CD4-positive, alpha-beta T cell (primary cell): ENCODE measurements at regions not wholly inside any gene's neighbourhood (a gene's known extent, or its start where the extent isn't known, plus 50 kb on each side); places are given as distances from the start of the nearest gene placed in this dataset.

Source experiments
- ATAC-seq: fragments of 200-7000 bp; cut with Tn5 transposase; one replicate; pipeline ENCODE4 v1.10.0; 2022; ENCODE audit warnings: mild to moderate bottlenecking; ENCODE audit not compliant: poor library complexity
- CTCF ChIA-PET: fragments of 350-600 bp; sonication (Branson Sonifier 250); formaldehyde crosslinking; loops from one replicate; lab custom pipeline; 2021; ENCODE audit warnings: antibody characterized with exemption, inconsistent platforms; lab: Charles Lee
- POLR2A ChIA-PET: fragments of 350-600 bp; sonication (Branson Sonifier 250); formaldehyde crosslinking; loops from one replicate; lab custom pipeline; 2021; ENCODE audit warnings: antibody characterized with exemption, inconsistent platforms; lab: Charles Lee
- DNase-seq, 14 experiments: peaks; one replicate each; pipeline ENCODE4 v3.0.0-alpha.2; 2013 to 2020; ENCODE audit warnings: mixed read lengths in 2 of 14
- H3K27ac ChIP-seq, 2 donors: one replicate each; pipeline versions ENCODE4 v1.5.1 to v1.7.0; 2013; ENCODE audit warnings: low read length in 2 of 2, low read depth in 1 of 2, mild to moderate bottlenecking in 1 of 2
- H3K27me3 ChIP-seq, 2 experiments: 1 replicate in 1 of 2; 2 replicates in 1 of 2; pipeline versions ENCODE4 v1.6.1 to v1.7.0; 2013; ENCODE audit warnings: low read length in 2 of 2, control low read depth in 1 of 2, mild to moderate bottlenecking in 1 of 2, moderate library complexity in 1 of 2; ENCODE audit not compliant: insufficient read depth in 2 of 2, control insufficient read depth in 1 of 2
- H3K36me3 ChIP-seq: one replicate; pipeline ENCODE4 v1.6.1; 2013; ENCODE audit warnings: low read length, control low read depth; ENCODE audit not compliant: insufficient read depth
- H3K4me1 ChIP-seq: one replicate; pipeline ENCODE4 v1.6.1; 2013; ENCODE audit warnings: low read length, control low read depth; ENCODE audit not compliant: insufficient read depth
- H3K4me3 ChIP-seq: one replicate; pipeline ENCODE4 v1.5.1; 2013; ENCODE audit warnings: mild to moderate bottlenecking, low read length, moderate library complexity
- H3K9me3 ChIP-seq, 2 experiments: 1 replicate in 1 of 2; 2 replicates in 1 of 2; pipeline versions ENCODE4 v1.6.1 to v1.7.0; 2013; ENCODE audit warnings: low read length in 2 of 2, mild to moderate bottlenecking in 2 of 2, control low read depth in 1 of 2, moderate library complexity in 1 of 2; ENCODE audit not compliant: control insufficient read depth in 1 of 2, insufficient read depth in 1 of 2
- H3K27ac Mint-ChIP-seq: one replicate; pipeline ENCODE4 v1.8.0; 2020; ENCODE audit warnings: mixed read lengths
- H3K27me3 Mint-ChIP-seq: one replicate; pipeline ENCODE4 v1.8.0; 2021; ENCODE audit warnings: mixed read lengths
- H3K36me3 Mint-ChIP-seq: one replicate; pipeline ENCODE4 v1.8.0; 2021; ENCODE audit warnings: low read depth, mixed read lengths
- H3K4me1 Mint-ChIP-seq: one replicate; pipeline ENCODE4 v1.8.0; 2021; ENCODE audit warnings: low read depth, mixed read lengths
- H3K4me3 Mint-ChIP-seq: one replicate; pipeline ENCODE4 v1.8.0; 2020; ENCODE audit warnings: mild to moderate bottlenecking, mixed read lengths
- H3K9me3 Mint-ChIP-seq: one replicate; pipeline ENCODE4 v1.8.0; 2020; ENCODE audit warnings: mixed read lengths
- CTCF ChIP-seq: fragments of 200-600 bp; IDR thresholded peaks from one replicate; pipeline ENCODE4 v1.8.0; 2022; ENCODE audit warnings: antibody characterized with exemption, mild to moderate bottlenecking
- intact Hi-C, 2 experiments: fragments of 100-400 bp; cut with DNase I in 1 of 2; cut with micrococcal nuclease in 1 of 2; formaldehyde crosslinking; loops; one replicate each; pipeline versions ENCODE4 v1.15.1 to v1.9.0; 2023 to 2025; cut with DNase I, micrococcal nuclease

GRCh38 chr6:22754061-22754460 lies 184.7 kb downstream of the HDGFL1 start:
- H3K4me1 ChIP-seq = no peaks in the 10 kb centered on the region
- ChIA-PET POLR2A (no interaction called here), CTCF (no interaction called here)
- H3K27me3 ChIP-seq = no peaks in the 10 kb centered on the region
- no peaks in the 10 kb centered on the region for H3K9me3 ChIP-seq
- TF ChIP-seq CTCF = no peak
- no peak for ATAC-seq
- Mint-ChIP-seq H3K9me3 (no peaks in the 10 kb centered on the region), H3K36me3 (no peaks in the 10 kb centered on the region), H3K4me1 (no peaks in the 10 kb centered on the region), H3K4me3 (no peak overlapping the region), H3K27me3 (no peaks in the 10 kb centered on the region), H3K27ac (no peak overlapping the region)
- intact Hi-C loops = loop anchor here in 1 of 2 experiments (10.0 kb wide), 1 partner anchor 251 kb away; no protein-coding TSS in a partner anchor
- no peak for DNase-seq
- H3K27ac ChIP-seq = no peak overlapping the region
- no peaks in the 10 kb centered on the region for H3K36me3 ChIP-seq
- no peak overlapping the region for H3K4me3 ChIP-seq

GRCh38 chr6:22755605-22756004 lies 186.2 kb downstream of the HDGFL1 start:
- Histone ChIP-seq H3K27ac (no peak overlapping the region), H3K4me1 (no peaks in the 10 kb centered on the region), H3K9me3 (no peaks in the 10 kb centered on the region), H3K36me3 (no peaks in the 10 kb centered on the region), H3K4me3 (no peak overlapping the region), H3K27me3 (no peaks in the 10 kb centered on the region)
- Mint-ChIP-seq H3K27ac (no peak overlapping the region), H3K9me3 (no peaks in the 10 kb centered on the region), H3K4me3 (no peak overlapping the region), H3K27me3 (no peaks in the 10 kb centered on the region), H3K4me1 (no peaks in the 10 kb centered on the region), H3K36me3 (no peaks in the 10 kb centered on the region)
- TF ChIP-seq CTCF = no peak
- DNase-seq (no peak), ATAC-seq (no peak)
- ChIA-PET CTCF (no interaction called here), POLR2A (no interaction called here)
- intact Hi-C loops = loop anchor here in 1 of 2 experiments (10.0 kb wide), 1 partner anchor 249 kb away; no protein-coding TSS in a partner anchor

GRCh38 chr6:22756365-22756764 lies 187.0 kb downstream of the HDGFL1 start:
- ATAC-seq (no peak), DNase-seq (no peak)
- Histone ChIP-seq H3K27ac (no peak overlapping the region), H3K9me3 (no peaks in the 10 kb centered on the region), H3K4me3 (no peak overlapping the region), H3K27me3 (no peaks in the 10 kb centered on the region), H3K4me1 (no peaks in the 10 kb centered on the region), H3K36me3 (no peaks in the 10 kb centered on the region)
- Mint-ChIP-seq H3K27ac (no peak overlapping the region), H3K27me3 (no peaks in the 10 kb centered on the region), H3K9me3 (no peaks in the 10 kb centered on the region), H3K4me1 (no peaks in the 10 kb centered on the region), H3K36me3 (no peaks in the 10 kb centered on the region), H3K4me3 (no peak overlapping the region)
- ChIA-PET CTCF (no interaction called here), POLR2A (no interaction called here)
- intact Hi-C loops = loop anchor here in 1 of 2 experiments (10.0 kb wide), 1 partner anchor 248 kb away; no protein-coding TSS in a partner anchor
- TF ChIP-seq CTCF = no peak
